ENCODE measurements at regions not wholly inside any gene's neighbourhood (a gene's known extent, or its start where the extent isn't known, plus 50 kb on each side); places are given as distances from the start of the nearest gene placed in this dataset.

- no peak overlapping the region for H3K4ac ChIP-seq (ENCODE audit: low read depth, low read length)
- H2BK5ac ChIP-seq (ENCODE audit: insufficient read length, low read length) = no peak overlapping the region
- H4K20me1 ChIP-seq (ENCODE audit: control insufficient read depth, insufficient read depth, insufficient read length) = no peaks in the 10 kb centered on the region
- no peak for DNase-seq
- no peak overlapping the region for H2BK20ac ChIP-seq (ENCODE audit: low read depth, low read length, poor library complexity, severe bottlenecking)
- H3K79me2 ChIP-seq (ENCODE audit: insufficient read depth, low read length) = no peaks in the 10 kb centered on the region
- no peak overlapping the region for H3K18ac ChIP-seq (ENCODE audit: insufficient read length, low read depth, low read length)
- no peaks in the 10 kb centered on the region for H3K9me3 ChIP-seq (ENCODE audit: control insufficient read depth, low read depth, low read length)
- H4K5ac ChIP-seq (ENCODE audit: insufficient read length, low read depth, low read length) = no peak overlapping the region
- no peak overlapping the region for H2AK5ac ChIP-seq (ENCODE audit: insufficient read length, low read length)
- H3K9ac ChIP-seq (ENCODE audit: extremely low read depth, insufficient read length, low read length) = no peak overlapping the region
- no peak overlapping the region for H4K91ac ChIP-seq (ENCODE audit: insufficient read length, low read depth, low read length)
- no peaks in the 10 kb centered on the region for H3K23me2 ChIP-seq (ENCODE audit: insufficient read length, low read depth, low read length, poor library complexity, severe bottlenecking)
- no peak overlapping the region for H3K27ac ChIP-seq (ENCODE audit: insufficient read length, low read depth, low read length)
- Mint-ChIP-seq H3K4me3 (no peak overlapping the region), H3K27me3 (ENCODE audit: low read depth) (no peaks in the 10 kb centered on the region; the same call in 1 of the 2 replicates), H3K9me3 (no peaks in the 10 kb centered on the region), H3K27ac (no peak overlapping the region), H3K36me3 (ENCODE audit: insufficient read depth in 1 of 3, low read depth in 3 of 3) (no peaks in the 10 kb centered on the region), H3K4me1 (peaks cover 15 to 19% of the 10 kb centered on the region in 2 experiments)
- H3K56ac ChIP-seq (ENCODE audit: insufficient read length, low read depth, low read length) = no peak overlapping the region
- H3K79me1 ChIP-seq (ENCODE audit: insufficient read depth, low read depth, low read length, poor library complexity, severe bottlenecking) = no peaks in the 10 kb centered on the region
- H2BK15ac ChIP-seq (ENCODE audit: low read depth, low read length) = no peak overlapping the region
- no peak overlapping the region for H2BK120ac ChIP-seq (ENCODE audit: low read depth, low read length, poor library complexity, severe bottlenecking)
- TF ChIP-seq, protein P1, sequence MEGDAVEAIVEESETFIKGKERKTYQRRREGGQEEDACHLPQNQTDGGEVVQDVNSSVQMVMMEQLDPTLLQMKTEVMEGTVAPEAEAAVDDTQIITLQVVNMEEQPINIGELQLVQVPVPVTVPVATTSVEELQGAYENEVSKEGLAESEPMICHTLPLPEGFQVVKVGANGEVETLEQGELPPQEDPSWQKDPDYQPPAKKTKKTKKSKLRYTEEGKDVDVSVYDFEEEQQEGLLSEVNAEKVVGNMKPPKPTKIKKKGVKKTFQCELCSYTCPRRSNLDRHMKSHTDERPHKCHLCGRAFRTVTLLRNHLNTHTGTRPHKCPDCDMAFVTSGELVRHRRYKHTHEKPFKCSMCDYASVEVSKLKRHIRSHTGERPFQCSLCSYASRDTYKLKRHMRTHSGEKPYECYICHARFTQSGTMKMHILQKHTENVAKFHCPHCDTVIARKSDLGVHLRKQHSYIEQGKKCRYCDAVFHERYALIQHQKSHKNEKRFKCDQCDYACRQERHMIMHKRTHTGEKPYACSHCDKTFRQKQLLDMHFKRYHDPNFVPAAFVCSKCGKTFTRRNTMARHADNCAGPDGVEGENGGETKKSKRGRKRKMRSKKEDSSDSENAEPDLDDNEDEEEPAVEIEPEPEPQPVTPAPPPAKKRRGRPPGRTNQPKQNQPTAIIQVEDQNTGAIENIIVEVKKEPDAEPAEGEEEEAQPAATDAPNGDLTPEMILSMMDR (conservative IDR thresholded peaks at IDR 0.05) = no peak
- no peak overlapping the region for H2BK12ac ChIP-seq (ENCODE audit: insufficient read length, low read depth, low read length)
- H3K23ac ChIP-seq (ENCODE audit: insufficient read length, low read depth, low read length) = no peak overlapping the region
- no peak overlapping the region for H3T11ph ChIP-seq (ENCODE audit: low read length)
- H3K4me2 ChIP-seq (ENCODE audit: insufficient read depth, insufficient read length, low read length) = no peak overlapping the region
- no peaks in the 10 kb centered on the region for H3K4me1 ChIP-seq (ENCODE audit: insufficient read depth, low read length)
- H3K14ac ChIP-seq (ENCODE audit: insufficient read depth, low read length) = no peak overlapping the region
- no peak overlapping the region for H2AFZ ChIP-seq (ENCODE audit: low read length)
- WGBS (ENCODE audit: extremely low coverage, insufficient read length, low lambda C conversion rate) = no CpG with 5 or more reads among the region's 6 CpGs
- no peaks in the 10 kb centered on the region for H3K27me3 ChIP-seq (ENCODE audit: insufficient read depth, low read length)
- no peak overlapping the region for H4K8ac ChIP-seq (replicated peaks; ENCODE audit: insufficient read length, low read depth, low read length)
Measured at GRCh38 chr1:112263042-112263441, 133.0 kb upstream of the CTTNBP2NL start.

Measured in H9 (cell line).